ENCODE measurements at regions not wholly inside any gene's neighbourhood (a gene's known extent, or its start where the extent isn't known, plus 50 kb on each side); places are given as distances from the start of the nearest gene placed in this dataset.

- H3K9me3 ChIP-seq (ENCODE audit: insufficient read depth, low read depth, low read length), result peaks cover 18% of the 10 kb centered on the region
- no peak overlapping the region for H3K27ac ChIP-seq (ENCODE audit: low read depth, low read length)
- H3K36me3 ChIP-seq (ENCODE audit: insufficient read depth, low read length), result no peaks in the 10 kb centered on the region
- H3K4me3 ChIP-seq (ENCODE audit: low read length), result no peak overlapping the region
- H3K27me3 ChIP-seq (ENCODE audit: insufficient read depth, low read length), result no peaks in the 10 kb centered on the region
- H3K9ac ChIP-seq (ENCODE audit: low read depth, low read length), result no peak overlapping the region
- 96% methylated on average over 1 of the region's 1 CpG for WGBS
- peaks cover 31% of the 10 kb centered on the region for H3K4me1 ChIP-seq (ENCODE audit: insufficient read depth, low read length)
These were observed 168.8 kb upstream of the SPATS2L start for GRCh38 chr2:200137691-200138090.

DNA sequence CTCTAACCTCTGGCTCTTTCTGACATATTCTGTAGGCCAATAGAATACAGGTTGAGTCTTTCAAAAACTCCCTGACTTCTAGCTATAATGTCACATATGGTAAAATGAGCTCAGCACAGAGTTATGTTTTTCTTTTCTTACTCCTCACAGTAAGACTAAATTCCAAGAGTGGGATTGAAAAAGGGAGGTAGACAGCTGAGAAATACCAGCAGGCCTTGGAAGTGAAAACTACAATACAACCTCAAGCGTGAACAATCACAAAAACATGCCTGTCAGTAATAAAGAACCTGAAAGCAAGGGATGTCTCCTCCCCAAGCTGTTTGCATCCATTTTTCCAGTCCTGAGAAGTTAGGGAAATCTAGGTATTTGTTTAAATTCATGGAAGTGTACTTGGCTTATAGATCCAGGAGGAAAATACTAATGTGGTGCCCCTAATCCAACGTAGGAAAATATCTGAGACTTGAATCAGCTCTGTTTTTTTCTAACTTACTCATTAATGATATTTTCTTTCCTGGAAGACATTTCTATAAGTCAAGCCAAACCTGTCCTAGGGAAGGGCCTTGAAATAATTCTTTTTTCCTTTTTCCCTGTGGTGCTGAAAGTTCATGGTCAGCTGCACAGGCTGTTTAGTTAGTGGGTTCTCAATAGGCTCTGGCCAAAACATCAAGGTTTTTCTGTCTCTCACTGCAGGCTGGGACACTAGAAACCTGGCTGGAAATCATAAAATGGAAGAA is 167.9 kb upstream of the SPATS2L start:
- Histone ChIP-seq H3K9me3 (ENCODE audit: insufficient read depth, low read depth, low read length) (peaks cover 18% of the 10 kb centered on the region), H3K27me3 (ENCODE audit: insufficient read depth, low read length) (no peaks in the 10 kb centered on the region), H3K4me3 (ENCODE audit: low read length) (no peak overlapping the region), H3K9ac (ENCODE audit: low read depth, low read length) (no peak overlapping the region), H3K27ac (ENCODE audit: low read depth, low read length) (no peak overlapping the region), H3K36me3 (ENCODE audit: insufficient read depth, low read length) (no peaks in the 10 kb centered on the region), H3K4me1 (ENCODE audit: insufficient read depth, low read length) (peaks cover 31% of the 10 kb centered on the region)
- WGBS, result 89% methylated on average over 2 of the region's 2 CpGs

- H3K4me1 ChIP-seq (ENCODE audit: insufficient read depth, low read length), result peaks cover 4% of the 10 kb centered on the region; the same call in 1 of the 2 replicates
- no peaks in the 10 kb centered on the region for H3K27me3 ChIP-seq (ENCODE audit: insufficient read depth, low read length)
- no peak overlapping the region for H3K9ac ChIP-seq (ENCODE audit: low read depth, low read length)
- H3K27ac ChIP-seq (ENCODE audit: low read depth, low read length), result no peak overlapping the region
- H3K9me3 ChIP-seq (ENCODE audit: insufficient read depth, low read depth, low read length), result peaks cover 16% of the 10 kb centered on the region
- H3K4me3 ChIP-seq (ENCODE audit: low read length), result no peak overlapping the region
- no peaks in the 10 kb centered on the region for H3K36me3 ChIP-seq (ENCODE audit: insufficient read depth, low read length)
- WGBS, result 91% methylated on average over 2 of the region's 2 CpGs
These were observed 161.9 kb upstream of the SPATS2L start for GRCh38 chr2:200144571-200144970.

GRCh38 chr2:200146501-200146900 is 160.0 kb upstream of the SPATS2L start:
- peaks cover 35% of the 10 kb centered on the region for H3K9me3 ChIP-seq (ENCODE audit: insufficient read depth, low read depth, low read length)
- no peaks in the 10 kb centered on the region for H3K36me3 ChIP-seq (ENCODE audit: insufficient read depth, low read length)
- H3K9ac ChIP-seq (ENCODE audit: low read depth, low read length), result no peak overlapping the region
- no peaks in the 10 kb centered on the region for H3K4me1 ChIP-seq (ENCODE audit: insufficient read depth, low read length)
- H3K4me3 ChIP-seq (ENCODE audit: low read length), result no peak overlapping the region
- 83% methylated on average over 2 of the region's 3 CpGs for WGBS
- H3K27ac ChIP-seq (ENCODE audit: low read depth, low read length), result no peak overlapping the region
- no peaks in the 10 kb centered on the region for H3K27me3 ChIP-seq (ENCODE audit: insufficient read depth, low read length)

DNA sequence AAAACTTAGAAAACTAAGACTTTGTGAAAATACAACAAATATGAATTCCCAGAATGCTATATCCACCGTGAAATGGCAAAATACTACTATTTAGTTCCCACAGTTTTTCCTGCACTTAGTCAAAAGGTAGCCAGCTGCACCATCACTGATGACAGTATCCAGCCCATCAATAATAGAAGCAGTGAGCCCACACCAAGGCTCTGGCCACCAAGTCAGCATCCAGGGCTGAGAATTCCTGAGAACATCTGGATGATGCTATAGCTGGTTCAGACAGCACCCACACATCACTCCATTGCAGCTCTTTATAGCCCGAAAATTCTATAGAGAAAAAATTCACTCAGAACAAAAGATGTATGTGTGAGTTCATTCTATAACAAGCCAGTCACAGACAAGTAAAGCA is 159.1 kb upstream of the SPATS2L start:
- 92% methylated on average over 1 of the region's 2 CpGs for WGBS
- H3K27me3 ChIP-seq (ENCODE audit: insufficient read depth, low read length), result no peaks in the 10 kb centered on the region
- no peak overlapping the region for H3K27ac ChIP-seq (ENCODE audit: low read depth, low read length)
- no peaks in the 10 kb centered on the region for H3K36me3 ChIP-seq (ENCODE audit: insufficient read depth, low read length)
- H3K9me3 ChIP-seq (ENCODE audit: insufficient read depth, low read depth, low read length), result peaks cover 38% of the 10 kb centered on the region
- no peak overlapping the region for H3K9ac ChIP-seq (ENCODE audit: low read depth, low read length)
- H3K4me3 ChIP-seq (ENCODE audit: low read length), result no peak overlapping the region
- H3K4me1 ChIP-seq (ENCODE audit: insufficient read depth, low read length), result no peaks in the 10 kb centered on the region

GRCh38 chr2:200148366-200148765 is 158.1 kb upstream of the SPATS2L start:
- H3K9ac ChIP-seq (ENCODE audit: low read depth, low read length), result no peak overlapping the region
- H3K4me1 ChIP-seq (ENCODE audit: insufficient read depth, low read length), result no peaks in the 10 kb centered on the region
- WGBS, result 98% methylated on average over 2 of the region's 2 CpGs
- no peak overlapping the region for H3K27ac ChIP-seq (ENCODE audit: low read depth, low read length)
- no peaks in the 10 kb centered on the region for H3K27me3 ChIP-seq (ENCODE audit: insufficient read depth, low read length)
- no peak overlapping the region for H3K4me3 ChIP-seq (ENCODE audit: low read length)
- peaks cover 46% of the 10 kb centered on the region for H3K9me3 ChIP-seq (ENCODE audit: insufficient read depth, low read depth, low read length)
- H3K36me3 ChIP-seq (ENCODE audit: insufficient read depth, low read length), result no peaks in the 10 kb centered on the region

- Histone ChIP-seq H3K36me3 (ENCODE audit: insufficient read depth, low read length) (no peaks in the 10 kb centered on the region), H3K27me3 (ENCODE audit: insufficient read depth, low read length) (no peaks in the 10 kb centered on the region), H3K4me3 (ENCODE audit: low read length) (no peak overlapping the region), H3K27ac (ENCODE audit: low read depth, low read length) (no peak overlapping the region), H3K9me3 (ENCODE audit: insufficient read depth, low read depth, low read length) (peaks cover 30% of the 10 kb centered on the region), H3K9ac (ENCODE audit: low read depth, low read length) (no peak overlapping the region), H3K4me1 (ENCODE audit: insufficient read depth, low read length) (no peaks in the 10 kb centered on the region)
- WGBS, result 98% methylated on average over 1 of the region's 1 CpG
These were observed 155.9 kb upstream of the SPATS2L start for GRCh38 chr2:200150411-200151086.

DNA sequence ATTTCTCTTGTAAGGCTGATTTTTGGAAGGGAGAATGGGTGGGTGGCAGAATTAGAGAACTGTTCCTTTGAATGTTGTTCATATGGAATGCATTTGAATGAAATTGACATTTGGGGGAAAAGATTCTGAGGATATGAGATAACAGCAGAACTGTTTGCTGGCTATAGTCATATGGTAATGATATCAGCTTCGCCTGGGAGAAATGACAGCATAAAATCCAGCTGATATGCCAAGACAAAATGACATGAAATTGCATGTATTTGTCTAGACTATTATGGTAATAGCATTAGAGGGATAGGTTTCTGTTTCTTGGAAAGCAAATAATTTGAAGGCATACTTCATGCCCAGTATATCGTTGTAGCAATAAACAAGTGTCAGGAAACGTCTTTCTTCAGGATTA is 150.8 kb upstream of the SPATS2L start:
- Histone ChIP-seq H3K9ac (ENCODE audit: low read depth, low read length) (no peak overlapping the region), H3K27ac (ENCODE audit: low read depth, low read length) (no peak overlapping the region), H3K27me3 (ENCODE audit: insufficient read depth, low read length) (no peaks in the 10 kb centered on the region), H3K4me3 (ENCODE audit: low read length) (no peak overlapping the region), H3K36me3 (ENCODE audit: insufficient read depth, low read length) (no peaks in the 10 kb centered on the region), H3K4me1 (ENCODE audit: insufficient read depth, low read length) (peaks cover 18% of the 10 kb centered on the region), H3K9me3 (ENCODE audit: insufficient read depth, low read depth, low read length) (peaks cover 19% of the 10 kb centered on the region)
- 99% methylated on average over 3 of the region's 3 CpGs for WGBS

- H3K9ac ChIP-seq (ENCODE audit: low read depth, low read length), result no peak overlapping the region
- H3K9me3 ChIP-seq (ENCODE audit: insufficient read depth, low read depth, low read length), result peaks cover 16% of the 10 kb centered on the region
- H3K4me1 ChIP-seq (ENCODE audit: insufficient read depth, low read length), result peaks cover 18% of the 10 kb centered on the region
- no peaks in the 10 kb centered on the region for H3K27me3 ChIP-seq (ENCODE audit: insufficient read depth, low read length)
- H3K36me3 ChIP-seq (ENCODE audit: insufficient read depth, low read length), result no peaks in the 10 kb centered on the region
- H3K4me3 ChIP-seq (ENCODE audit: low read length), result no peak overlapping the region
- 96% methylated on average over 5 of the region's 5 CpGs for WGBS
- H3K27ac ChIP-seq (ENCODE audit: low read depth, low read length), result no peak overlapping the region
These were observed 150.2 kb upstream of the SPATS2L start for GRCh38 chr2:200156166-200156835.

DNA sequence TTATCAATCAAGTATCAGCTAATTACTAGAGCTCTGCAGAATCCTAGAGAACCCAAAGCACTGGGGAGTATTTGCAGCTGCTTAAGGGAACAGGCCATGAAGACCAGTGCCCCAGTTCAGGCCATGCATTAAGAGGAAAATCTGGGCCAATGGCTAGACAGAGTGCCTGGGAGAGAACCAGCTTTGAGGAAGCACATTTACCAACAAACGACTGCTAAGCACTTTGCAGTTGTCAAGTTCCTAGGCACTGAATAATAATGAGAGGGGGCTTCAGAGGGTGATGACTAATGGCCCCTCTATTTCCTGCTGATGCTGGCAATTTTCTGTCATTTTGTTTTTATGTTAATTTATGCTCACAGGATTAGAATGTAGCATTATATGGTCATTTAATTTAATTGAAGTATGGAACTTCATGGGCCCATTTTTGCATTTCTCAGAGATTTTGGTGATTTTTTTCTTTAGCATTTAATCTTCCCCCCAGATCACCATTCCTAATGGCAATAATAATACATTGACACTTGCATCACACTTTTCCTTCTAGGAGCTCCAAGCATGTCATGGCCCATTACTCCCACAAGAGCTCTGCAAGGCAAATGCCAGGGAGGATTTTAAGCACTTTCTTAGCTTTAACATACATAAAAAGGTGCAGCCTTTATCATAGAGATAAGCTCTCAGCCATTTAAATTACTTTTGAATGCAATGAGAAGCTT is 147.7 kb upstream of the SPATS2L start:
- Histone ChIP-seq H3K9me3 (ENCODE audit: insufficient read depth, low read depth, low read length) (peaks cover 14% of the 10 kb centered on the region), H3K4me3 (ENCODE audit: low read length) (no peak overlapping the region), H3K27me3 (ENCODE audit: insufficient read depth, low read length) (no peaks in the 10 kb centered on the region), H3K9ac (ENCODE audit: low read depth, low read length) (no peak overlapping the region), H3K4me1 (ENCODE audit: insufficient read depth, low read length) (peaks cover 18% of the 10 kb centered on the region), H3K27ac (ENCODE audit: low read depth, low read length) (peak overlapping the region; percentile 71), H3K36me3 (ENCODE audit: insufficient read depth, low read length) (no peaks in the 10 kb centered on the region)
- 32% methylated on average over 1 of the region's 1 CpG for WGBS

- Histone ChIP-seq H3K36me3 (ENCODE audit: insufficient read depth, low read length) (no peaks in the 10 kb centered on the region), H3K9ac (ENCODE audit: low read depth, low read length) (no peak overlapping the region), H3K27ac (ENCODE audit: low read depth, low read length) (peak overlapping the region; percentile 71; the same call in 1 of the 2 replicates), H3K9me3 (ENCODE audit: insufficient read depth, low read depth, low read length) (peaks cover 14% of the 10 kb centered on the region), H3K27me3 (ENCODE audit: insufficient read depth, low read length) (no peaks in the 10 kb centered on the region), H3K4me1 (ENCODE audit: insufficient read depth, low read length) (peaks cover 18% of the 10 kb centered on the region), H3K4me3 (ENCODE audit: low read length) (no peak overlapping the region)
These were observed 147.2 kb upstream of the SPATS2L start for GRCh38 chr2:200159357-200159707.

Data from HUES64 (cell line).